WTC11 (cell line): ENCODE measurements at regions not wholly inside any gene's neighbourhood (a gene's known extent, or its start where the extent isn't known, plus 50 kb on each side); places are given as distances from the start of the nearest gene placed in this dataset.

ENCODE experiments used
- ATAC-seq: fragments of 200-7000 bp; cut with Tn5 transposase; 2 replicates; pipeline ENCODE4 v1.10.0; 2021; ENCODE audit warnings: mild to moderate bottlenecking, moderate library complexity
- CTCF ChIA-PET: fragments of 300-600 bp; sonication (Branson Sonifier 250); formaldehyde crosslinking; loops from one replicate; lab custom pipeline; 2021; ENCODE audit warnings: antibody characterized with exemption; lab: Charles Lee
- POLR2A ChIA-PET: fragments of 350-600 bp; sonication (Branson Sonifier 250); formaldehyde crosslinking; loops from one replicate; lab custom pipeline; 2021; ENCODE audit warnings: antibody characterized with exemption; lab: Charles Lee
- DNase-seq: peaks from one replicate; pipeline ENCODE4 v3.0.0; 2021; ENCODE audit warnings: low spot score
- H3K27ac Mint-ChIP-seq: 2 replicates; pipeline ENCODE4 v1.8.0; 2021; ENCODE audit warnings: mixed read lengths
- H3K27me3 Mint-ChIP-seq: 2 replicates; pipeline ENCODE4 v1.8.0; 2021; ENCODE audit warnings: low read depth, mild to moderate bottlenecking, moderate library complexity, mixed read lengths
- H3K36me3 Mint-ChIP-seq: 2 replicates; pipeline ENCODE4 v1.8.0; 2021; ENCODE audit warnings: mixed read lengths
- H3K4me1 Mint-ChIP-seq: 2 replicates; pipeline ENCODE4 v1.8.0; 2022; ENCODE audit warnings: mixed read lengths
- H3K4me3 Mint-ChIP-seq: 2 replicates; pipeline ENCODE4 v1.8.0; 2021; ENCODE audit warnings: mild to moderate bottlenecking, moderate library complexity, mixed read lengths
- H3K9me3 Mint-ChIP-seq: 2 replicates; pipeline ENCODE4 v1.8.0; 2021; ENCODE audit warnings: mixed read lengths
- CBFB ChIP-seq: sonication (generic); formaldehyde crosslinking; IDR thresholded peaks from 2 replicates; pipeline ENCODE4 v1.8.1; 2022; ENCODE audit warnings: mild to moderate bottlenecking, low read depth, missing genetic modification reagents
- EMX1 ChIP-seq: fragments of 250-450 bp; sonication (Bioruptor Pico); IDR thresholded peaks from 2 replicates; pipeline ENCODE4 v1.8.0; 2021; ENCODE audit warnings: mild to moderate bottlenecking
- FOXJ3 ChIP-seq: sonication (generic); formaldehyde crosslinking; IDR thresholded peaks from 2 replicates; pipeline ENCODE4 v1.9.0; 2021; ENCODE audit warnings: missing genetic modification reagents, mild to moderate bottlenecking, borderline replicate concordance
- FOXK1 ChIP-seq: sonication (generic); formaldehyde crosslinking; IDR thresholded peaks from 2 replicates; pipeline ENCODE4 v1.8.0; 2022; ENCODE audit warnings: mild to moderate bottlenecking, moderate library complexity, missing genetic modification reagents
- IRF2 ChIP-seq: sonication (generic); formaldehyde crosslinking; IDR thresholded peaks from 2 replicates; pipeline ENCODE4 v1.8.0; 2022; ENCODE audit warnings: low read depth, missing genetic modification reagents, borderline replicate concordance
- JAZF1 ChIP-seq: fragments of 250-450 bp; sonication (Bioruptor Pico); IDR thresholded peaks from 2 replicates; pipeline ENCODE4 v1.9.0; 2021; ENCODE audit warnings: moderate library complexity, mild to moderate bottlenecking, inconsistent platforms
- KAT7 ChIP-seq: sonication (generic); formaldehyde crosslinking; IDR thresholded peaks from 2 replicates; pipeline ENCODE4 v1.8.1; 2023; ENCODE audit warnings: missing genetic modification reagents, mild to moderate bottlenecking, borderline replicate concordance
- MXD4 ChIP-seq: fragments of 250-450 bp; sonication (Bioruptor Pico); IDR thresholded peaks from 2 replicates; pipeline ENCODE4 v1.8.0; 2021; ENCODE audit warnings: mild to moderate bottlenecking, moderate library complexity, borderline replicate concordance
- MYBL2 ChIP-seq: sonication (generic); formaldehyde crosslinking; IDR thresholded peaks from 2 replicates; pipeline ENCODE4 v1.8.1; 2023; ENCODE audit warnings: mild to moderate bottlenecking, moderate library complexity, missing genetic modification reagents
- NFATC4 ChIP-seq: fragments of 250-450 bp; sonication (Bioruptor Pico); IDR thresholded peaks from 2 replicates; pipeline ENCODE4 v1.9.0; 2021; ENCODE audit warnings: mild to moderate bottlenecking
- NFE2L1 ChIP-seq: sonication (generic); formaldehyde crosslinking; IDR thresholded peaks from 2 replicates; pipeline ENCODE4 v1.8.1; 2023; ENCODE audit warnings: missing genetic modification reagents
- OVOL2 ChIP-seq: fragments of 250-450 bp; sonication (Bioruptor Pico); IDR thresholded peaks from 2 replicates; pipeline ENCODE4 v1.9.0; 2021; ENCODE audit warnings: mild to moderate bottlenecking, borderline replicate concordance
- SMAD4 ChIP-seq: sonication (generic); formaldehyde crosslinking; IDR thresholded peaks from 2 replicates; pipeline ENCODE4 v1.8.0; 2022; ENCODE audit warnings: mild to moderate bottlenecking, missing genetic modification reagents
- SOX15 ChIP-seq: fragments of 250-450 bp; sonication (Bioruptor Pico); IDR thresholded peaks from 2 replicates; pipeline ENCODE4 v1.9.0; 2021; ENCODE audit warnings: mild to moderate bottlenecking
- TEAD1 ChIP-seq: sonication (generic); formaldehyde crosslinking; IDR thresholded peaks from 2 replicates; pipeline ENCODE4 v1.8.0; 2022; ENCODE audit warnings: mild to moderate bottlenecking, missing genetic modification reagents
- ZBTB21 ChIP-seq: sonication (generic); formaldehyde crosslinking; IDR thresholded peaks from 2 replicates; pipeline ENCODE4 v1.8.1; 2023; ENCODE audit warnings: mild to moderate bottlenecking, missing genetic modification reagents, borderline replicate concordance
- ZNF138 ChIP-seq: sonication (generic); formaldehyde crosslinking; conservative IDR thresholded peaks from 2 replicates; pipeline ENCODE4 v1.8.1; 2022; ENCODE audit warnings: mild to moderate bottlenecking, moderate library complexity, missing genetic modification reagents
- ZNF396 ChIP-seq: fragments of 250-450 bp; sonication (Bioruptor Pico); IDR thresholded peaks from 2 replicates; pipeline ENCODE4 v1.8.0; 2021; ENCODE audit warnings: mild to moderate bottlenecking, moderate library complexity, borderline replicate concordance
- ZNF416 ChIP-seq: fragments of 250-450 bp; sonication (Bioruptor Pico); IDR thresholded peaks from 2 replicates; pipeline ENCODE4 v1.9.0; 2021; ENCODE audit warnings: mild to moderate bottlenecking, inconsistent platforms
- ZNF671 ChIP-seq: fragments of 250-450 bp; sonication (Bioruptor Pico); IDR thresholded peaks from 2 replicates; pipeline ENCODE4 v1.8.0; 2021; ENCODE audit warnings: mild to moderate bottlenecking
- TF ChIP-seq, protein P1 (sequence below): sonication (generic); formaldehyde crosslinking; IDR thresholded peaks from 2 replicates; pipeline ENCODE4 v1.8.0; 2023; ENCODE audit warnings: missing genetic modification reagents
- TF ChIP-seq, protein P2 (sequence below): fragments of 200-600 bp; IDR thresholded peaks from 2 replicates; pipeline ENCODE4 v1.8.0; 2022; ENCODE audit warnings: antibody characterized with exemption
- TF ChIP-seq, protein P3 (sequence below): fragments of 250-450 bp; sonication (Bioruptor Pico); IDR thresholded peaks from 2 replicates; pipeline ENCODE4 v2.1.2; 2022; ENCODE audit warnings: mild to moderate bottlenecking, moderate library complexity
- TF ChIP-seq, protein P4 (sequence below): sonication (generic); formaldehyde crosslinking; IDR thresholded peaks from 2 replicates; pipeline ENCODE4 v1.8.1; 2023; ENCODE audit warnings: mild to moderate bottlenecking, missing genetic modification reagents, moderate library complexity
- TF ChIP-seq, protein P5 (sequence below): sonication (generic); formaldehyde crosslinking; IDR thresholded peaks from 2 replicates; pipeline ENCODE4 v1.8.1; 2022; ENCODE audit warnings: missing genetic modification reagents, borderline replicate concordance
- TF ChIP-seq, protein P6 (sequence below): fragments of 250-450 bp; sonication (Bioruptor Pico); IDR thresholded peaks from 2 replicates; pipeline ENCODE4 v1.9.0; 2021; ENCODE audit warnings: mild to moderate bottlenecking
- TF ChIP-seq, protein P7 (sequence below): fragments of 250-450 bp; sonication (Bioruptor Pico); IDR thresholded peaks from 2 replicates; pipeline ENCODE4 v1.9.0; 2021; ENCODE audit warnings: moderate library complexity, mild to moderate bottlenecking, inconsistent platforms, borderline replicate concordance
- TF ChIP-seq, protein P8 (sequence below): sonication (generic); formaldehyde crosslinking; IDR thresholded peaks from 2 replicates; pipeline ENCODE4 v1.8.1; 2023; ENCODE audit warnings: mild to moderate bottlenecking, missing genetic modification reagents

DNA sequence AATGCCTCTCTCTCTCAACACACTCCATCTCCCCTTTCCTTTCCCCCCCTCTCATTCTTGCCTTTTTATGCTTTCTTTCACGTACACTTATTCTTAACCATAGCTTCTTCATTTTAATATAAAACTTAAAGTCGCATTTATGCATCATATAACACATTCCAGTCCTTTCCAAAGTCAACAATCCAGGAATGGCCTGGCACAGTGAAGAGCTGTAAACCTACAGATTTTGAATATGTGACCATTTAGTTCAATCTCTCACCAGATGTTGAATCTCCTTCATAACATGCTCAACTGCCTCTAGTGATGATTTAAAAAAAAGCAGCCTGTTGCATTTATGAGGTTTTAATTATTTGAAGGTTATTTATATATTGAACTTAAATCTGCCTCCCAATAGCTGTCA lies 186.2 kb upstream of the GRAMD2B start:
- no peak for DNase-seq
- no peak overlapping the region for H3K27ac Mint-ChIP-seq

DNA sequence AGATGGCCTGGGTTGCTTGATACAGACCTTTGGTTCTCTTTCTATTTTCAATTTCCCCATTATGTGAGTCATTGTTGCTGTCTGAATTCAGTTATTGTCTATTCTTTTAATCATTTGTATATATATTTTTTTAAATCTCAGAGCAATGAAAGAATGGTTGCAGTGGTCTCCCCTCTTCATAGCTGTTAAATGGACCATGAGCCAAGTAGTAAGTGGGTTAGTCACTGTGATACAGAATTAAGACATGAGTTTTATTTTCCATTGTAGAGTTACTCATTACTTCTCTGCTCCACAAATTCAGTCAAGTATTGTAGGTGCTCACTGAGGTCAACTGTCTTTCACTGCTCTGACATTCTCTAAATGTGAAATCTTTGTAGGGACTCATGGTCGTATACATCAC lies 174.6 kb upstream of the GRAMD2B start:
- ATAC-seq: no peak
- TF ChIP-seq SMAD4 (CRISPR knock-in tag): no peak
- no peak for TF ChIP-seq CBFB
- TF ChIP-seq ZBTB21 (CRISPR knock-in tag): no peak
- TF ChIP-seq, protein P1, sequence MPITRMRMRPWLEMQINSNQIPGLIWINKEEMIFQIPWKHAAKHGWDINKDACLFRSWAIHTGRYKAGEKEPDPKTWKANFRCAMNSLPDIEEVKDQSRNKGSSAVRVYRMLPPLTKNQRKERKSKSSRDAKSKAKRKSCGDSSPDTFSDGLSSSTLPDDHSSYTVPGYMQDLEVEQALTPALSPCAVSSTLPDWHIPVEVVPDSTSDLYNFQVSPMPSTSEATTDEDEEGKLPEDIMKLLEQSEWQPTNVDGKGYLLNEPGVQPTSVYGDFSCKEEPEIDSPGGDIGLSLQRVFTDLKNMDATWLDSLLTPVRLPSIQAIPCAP (CRISPR knock-in tag): no peak
- no peak for TF ChIP-seq ZNF396 (CRISPR knock-in tag)
- TF ChIP-seq, protein P2, sequence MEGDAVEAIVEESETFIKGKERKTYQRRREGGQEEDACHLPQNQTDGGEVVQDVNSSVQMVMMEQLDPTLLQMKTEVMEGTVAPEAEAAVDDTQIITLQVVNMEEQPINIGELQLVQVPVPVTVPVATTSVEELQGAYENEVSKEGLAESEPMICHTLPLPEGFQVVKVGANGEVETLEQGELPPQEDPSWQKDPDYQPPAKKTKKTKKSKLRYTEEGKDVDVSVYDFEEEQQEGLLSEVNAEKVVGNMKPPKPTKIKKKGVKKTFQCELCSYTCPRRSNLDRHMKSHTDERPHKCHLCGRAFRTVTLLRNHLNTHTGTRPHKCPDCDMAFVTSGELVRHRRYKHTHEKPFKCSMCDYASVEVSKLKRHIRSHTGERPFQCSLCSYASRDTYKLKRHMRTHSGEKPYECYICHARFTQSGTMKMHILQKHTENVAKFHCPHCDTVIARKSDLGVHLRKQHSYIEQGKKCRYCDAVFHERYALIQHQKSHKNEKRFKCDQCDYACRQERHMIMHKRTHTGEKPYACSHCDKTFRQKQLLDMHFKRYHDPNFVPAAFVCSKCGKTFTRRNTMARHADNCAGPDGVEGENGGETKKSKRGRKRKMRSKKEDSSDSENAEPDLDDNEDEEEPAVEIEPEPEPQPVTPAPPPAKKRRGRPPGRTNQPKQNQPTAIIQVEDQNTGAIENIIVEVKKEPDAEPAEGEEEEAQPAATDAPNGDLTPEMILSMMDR: no peak
- TF ChIP-seq ZNF138 (CRISPR knock-in tag): no peak
- TF ChIP-seq TEAD1 (CRISPR knock-in tag): no peak
- TF ChIP-seq MYBL2 (CRISPR knock-in tag): no peak
- TF ChIP-seq, protein P3, sequence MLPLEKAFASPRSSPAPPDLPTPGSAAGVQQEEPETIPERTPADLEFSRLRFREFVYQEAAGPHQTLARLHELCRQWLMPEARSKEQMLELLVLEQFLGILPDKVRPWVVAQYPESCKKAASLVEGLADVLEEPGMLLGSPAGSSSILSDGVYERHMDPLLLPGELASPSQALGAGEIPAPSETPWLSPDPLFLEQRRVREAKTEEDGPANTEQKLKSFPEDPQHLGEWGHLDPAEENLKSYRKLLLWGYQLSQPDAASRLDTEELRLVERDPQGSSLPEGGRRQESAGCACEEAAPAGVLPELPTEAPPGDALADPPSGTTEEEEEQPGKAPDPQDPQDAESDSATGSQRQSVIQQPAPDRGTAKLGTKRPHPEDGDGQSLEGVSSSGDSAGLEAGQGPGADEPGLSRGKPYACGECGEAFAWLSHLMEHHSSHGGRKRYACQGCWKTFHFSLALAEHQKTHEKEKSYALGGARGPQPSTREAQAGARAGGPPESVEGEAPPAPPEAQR (CRISPR knock-in tag): no peak
- Mint-ChIP-seq H3K36me3 (no peaks in the 10 kb centered on the region), H3K27me3 (no peaks in the 10 kb centered on the region; the same call in 1 of the 2 replicates), H3K4me1 (no peaks in the 10 kb centered on the region), H3K27ac (no peak overlapping the region), H3K4me3 (no peak overlapping the region), H3K9me3 (no peaks in the 10 kb centered on the region)
- ChIA-PET POLR2A (no interaction called here), CTCF (no interaction called here)
- no peak for DNase-seq

More for the DNA sequence above, 186.2 kb upstream of the GRAMD2B start:
- no peak for ATAC-seq
- Mint-ChIP-seq H3K27me3 (no peaks in the 10 kb centered on the region; the same call in 1 of the 2 replicates), H3K4me3 (no peak overlapping the region), H3K4me1 (peaks cover 33% of the 10 kb centered on the region), H3K9me3 (peaks cover 10% of the 10 kb centered on the region; the same call in 1 of the 2 replicates), H3K36me3 (no peaks in the 10 kb centered on the region)
- TF ChIP-seq, protein P4, sequence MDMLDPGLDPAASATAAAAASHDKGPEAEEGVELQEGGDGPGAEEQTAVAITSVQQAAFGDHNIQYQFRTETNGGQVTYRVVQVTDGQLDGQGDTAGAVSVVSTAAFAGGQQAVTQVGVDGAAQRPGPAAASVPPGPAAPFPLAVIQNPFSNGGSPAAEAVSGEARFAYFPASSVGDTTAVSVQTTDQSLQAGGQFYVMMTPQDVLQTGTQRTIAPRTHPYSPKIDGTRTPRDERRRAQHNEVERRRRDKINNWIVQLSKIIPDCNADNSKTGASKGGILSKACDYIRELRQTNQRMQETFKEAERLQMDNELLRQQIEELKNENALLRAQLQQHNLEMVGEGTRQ (CRISPR knock-in tag): no peak
- no peak for TF ChIP-seq KAT7 (CRISPR knock-in tag)
- no peak for TF ChIP-seq ZBTB21 (CRISPR knock-in tag)
- TF ChIP-seq NFE2L1 (CRISPR knock-in tag): no peak
- TF ChIP-seq, protein P5, sequence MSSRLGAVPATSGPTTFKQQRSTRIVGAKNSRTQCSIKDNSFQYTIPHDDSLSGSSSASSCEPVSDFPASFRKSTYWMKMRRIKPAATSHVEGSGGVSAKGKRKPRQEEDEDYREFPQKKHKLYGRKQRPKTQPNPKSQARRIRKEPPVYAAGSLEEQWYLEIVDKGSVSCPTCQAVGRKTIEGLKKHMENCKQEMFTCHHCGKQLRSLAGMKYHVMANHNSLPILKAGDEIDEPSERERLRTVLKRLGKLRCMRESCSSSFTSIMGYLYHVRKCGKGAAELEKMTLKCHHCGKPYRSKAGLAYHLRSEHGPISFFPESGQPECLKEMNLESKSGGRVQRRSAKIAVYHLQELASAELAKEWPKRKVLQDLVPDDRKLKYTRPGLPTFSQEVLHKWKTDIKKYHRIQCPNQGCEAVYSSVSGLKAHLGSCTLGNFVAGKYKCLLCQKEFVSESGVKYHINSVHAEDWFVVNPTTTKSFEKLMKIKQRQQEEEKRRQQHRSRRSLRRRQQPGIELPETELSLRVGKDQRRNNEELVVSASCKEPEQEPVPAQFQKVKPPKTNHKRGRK (CRISPR knock-in tag): no peak
- TF ChIP-seq ZNF416 (CRISPR knock-in tag): no peak
- TF ChIP-seq MXD4 (CRISPR knock-in tag): no peak
- no peak for TF ChIP-seq NFATC4
- no peak for TF ChIP-seq JAZF1 (CRISPR knock-in tag)
- no peak for TF ChIP-seq IRF2 (CRISPR knock-in tag)
- no peak for TF ChIP-seq OVOL2 (CRISPR knock-in tag)
- TF ChIP-seq, protein P6, sequence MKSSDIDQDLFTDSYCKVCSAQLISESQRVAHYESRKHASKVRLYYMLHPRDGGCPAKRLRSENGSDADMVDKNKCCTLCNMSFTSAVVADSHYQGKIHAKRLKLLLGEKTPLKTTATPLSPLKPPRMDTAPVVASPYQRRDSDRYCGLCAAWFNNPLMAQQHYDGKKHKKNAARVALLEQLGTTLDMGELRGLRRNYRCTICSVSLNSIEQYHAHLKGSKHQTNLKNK (CRISPR knock-in tag): no peak
- no peak for TF ChIP-seq FOXJ3 (CRISPR knock-in tag)
- TF ChIP-seq SOX15 (CRISPR knock-in tag): no peak
- TF ChIP-seq EMX1 (CRISPR knock-in tag): no peak
- TF ChIP-seq, protein P7, sequence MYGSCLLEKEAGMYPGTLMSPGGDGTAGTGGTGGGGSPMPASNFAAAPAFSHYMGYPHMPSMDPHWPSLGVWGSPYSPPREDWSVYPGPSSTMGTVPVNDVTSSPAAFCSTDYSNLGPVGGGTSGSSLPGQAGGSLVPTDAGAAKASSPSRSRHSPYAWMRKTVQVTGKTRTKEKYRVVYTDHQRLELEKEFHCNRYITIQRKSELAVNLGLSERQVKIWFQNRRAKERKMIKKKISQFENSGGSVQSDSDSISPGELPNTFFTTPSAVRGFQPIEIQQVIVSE (CRISPR knock-in tag): no peak
- TF ChIP-seq, protein P8, sequence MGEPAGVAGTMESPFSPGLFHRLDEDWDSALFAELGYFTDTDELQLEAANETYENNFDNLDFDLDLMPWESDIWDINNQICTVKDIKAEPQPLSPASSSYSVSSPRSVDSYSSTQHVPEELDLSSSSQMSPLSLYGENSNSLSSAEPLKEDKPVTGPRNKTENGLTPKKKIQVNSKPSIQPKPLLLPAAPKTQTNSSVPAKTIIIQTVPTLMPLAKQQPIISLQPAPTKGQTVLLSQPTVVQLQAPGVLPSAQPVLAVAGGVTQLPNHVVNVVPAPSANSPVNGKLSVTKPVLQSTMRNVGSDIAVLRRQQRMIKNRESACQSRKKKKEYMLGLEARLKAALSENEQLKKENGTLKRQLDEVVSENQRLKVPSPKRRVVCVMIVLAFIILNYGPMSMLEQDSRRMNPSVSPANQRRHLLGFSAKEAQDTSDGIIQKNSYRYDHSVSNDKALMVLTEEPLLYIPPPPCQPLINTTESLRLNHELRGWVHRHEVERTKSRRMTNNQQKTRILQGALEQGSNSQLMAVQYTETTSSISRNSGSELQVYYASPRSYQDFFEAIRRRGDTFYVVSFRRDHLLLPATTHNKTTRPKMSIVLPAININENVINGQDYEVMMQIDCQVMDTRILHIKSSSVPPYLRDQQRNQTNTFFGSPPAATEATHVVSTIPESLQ (CRISPR knock-in tag): no peak
- TF ChIP-seq FOXK1 (CRISPR knock-in tag): no peak
- TF ChIP-seq ZNF671 (CRISPR knock-in tag): no peak
- POLR2A ChIA-PET: no interaction called here
- CTCF ChIA-PET: no interaction called here
